ENCODE measurements at regions not wholly inside any gene's neighbourhood (a gene's known extent, or its start where the extent isn't known, plus 50 kb on each side); places are given as distances from the start of the nearest gene placed in this dataset.

GRCh38 chr2:76413436-76413835, 702.7 kb upstream of the GCFC2 start:
- H3K9me3 ChIP-seq (ENCODE audit: low read length), result no peaks in the 10 kb centered on the region
- DNase-seq, result no peak
- no peaks in the 10 kb centered on the region for H3K9me2 ChIP-seq (replicated peaks; ENCODE audit: low read length)
- H3K79me2 ChIP-seq (ENCODE audit: low read length), result no peaks in the 10 kb centered on the region
- H4K20me1 ChIP-seq (ENCODE audit: low read length), result no peaks in the 10 kb centered on the region
- H3K27me3 ChIP-seq (ENCODE audit: low read length), result no peaks in the 10 kb centered on the region
- no peak overlapping the region for H2AFZ ChIP-seq (ENCODE audit: low read length)
- no peak for TF ChIP-seq EZH2phosphoT487 (IDR thresholded peaks at IDR 0.05; ENCODE audit: borderline replicate concordance, low read length)
- no peak for TF ChIP-seq EZH2 (IDR thresholded peaks at IDR 0.05; ENCODE audit: low read length, unreplicated experiment)
- TF ChIP-seq, protein P1, sequence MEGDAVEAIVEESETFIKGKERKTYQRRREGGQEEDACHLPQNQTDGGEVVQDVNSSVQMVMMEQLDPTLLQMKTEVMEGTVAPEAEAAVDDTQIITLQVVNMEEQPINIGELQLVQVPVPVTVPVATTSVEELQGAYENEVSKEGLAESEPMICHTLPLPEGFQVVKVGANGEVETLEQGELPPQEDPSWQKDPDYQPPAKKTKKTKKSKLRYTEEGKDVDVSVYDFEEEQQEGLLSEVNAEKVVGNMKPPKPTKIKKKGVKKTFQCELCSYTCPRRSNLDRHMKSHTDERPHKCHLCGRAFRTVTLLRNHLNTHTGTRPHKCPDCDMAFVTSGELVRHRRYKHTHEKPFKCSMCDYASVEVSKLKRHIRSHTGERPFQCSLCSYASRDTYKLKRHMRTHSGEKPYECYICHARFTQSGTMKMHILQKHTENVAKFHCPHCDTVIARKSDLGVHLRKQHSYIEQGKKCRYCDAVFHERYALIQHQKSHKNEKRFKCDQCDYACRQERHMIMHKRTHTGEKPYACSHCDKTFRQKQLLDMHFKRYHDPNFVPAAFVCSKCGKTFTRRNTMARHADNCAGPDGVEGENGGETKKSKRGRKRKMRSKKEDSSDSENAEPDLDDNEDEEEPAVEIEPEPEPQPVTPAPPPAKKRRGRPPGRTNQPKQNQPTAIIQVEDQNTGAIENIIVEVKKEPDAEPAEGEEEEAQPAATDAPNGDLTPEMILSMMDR (conservative IDR thresholded peaks at IDR 0.05; ENCODE audit: low read depth, low read length), result no peak
- no peaks in the 10 kb centered on the region for H3K4me1 ChIP-seq (ENCODE audit: insufficient read depth, low read length)
- no peak overlapping the region for H3K4me3 ChIP-seq (ENCODE audit: low read length)
- no TSS peak for BruUV-seq (replicated peaks)
- ATAC-seq, result no peak
- H3K36me3 ChIP-seq (ENCODE audit: low read depth, low read length), result no peaks in the 10 kb centered on the region
- intact Hi-C loops (cut with micrococcal nuclease), result no loop called here
- ChIA-PET POLR2A (ENCODE audit: unreplicated experiment) (no interaction called here), CTCF (no interaction called here)
- H3K4me2 ChIP-seq (ENCODE audit: low read length), result no peak overlapping the region
- no peak overlapping the region for H3K9ac ChIP-seq (ENCODE audit: low read length)
- no peak overlapping the region for H3K27ac ChIP-seq (ENCODE audit: low read length)
- no peaks in the 10 kb centered on the region for H3F3A ChIP-seq (ENCODE audit: low read length, unreplicated experiment)

- no peak overlapping the region for H3K4me2 ChIP-seq (ENCODE audit: low read length)
- no peaks in the 10 kb centered on the region for H3K79me2 ChIP-seq (ENCODE audit: low read length)
- ChIA-PET POLR2A (ENCODE audit: unreplicated experiment) (no interaction called here), CTCF (no interaction called here)
- no peaks in the 10 kb centered on the region for H4K20me1 ChIP-seq (ENCODE audit: low read length)
- H2AFZ ChIP-seq (ENCODE audit: low read length), result no peak overlapping the region
- H3K9me3 ChIP-seq (ENCODE audit: low read length), result 0 out of 2 replicates have a peak, but pooled peaks cover 7% of the 10 kb centered on the region
- DNase-seq (no peak), ATAC-seq (no peak)
- no peak overlapping the region for H3K27ac ChIP-seq (ENCODE audit: low read length)
- no peak overlapping the region for H3K9ac ChIP-seq (ENCODE audit: low read length)
- intact Hi-C loops (cut with micrococcal nuclease), result no loop called here
- no peaks in the 10 kb centered on the region for H3K9me2 ChIP-seq (replicated peaks; ENCODE audit: low read length)
- TF ChIP-seq EZH2phosphoT487 (IDR thresholded peaks at IDR 0.05; ENCODE audit: borderline replicate concordance, low read length), result no peak
- TF ChIP-seq EZH2 (IDR thresholded peaks at IDR 0.05; ENCODE audit: low read length, unreplicated experiment), result no peak
- TF ChIP-seq, protein P1 (conservative IDR thresholded peaks at IDR 0.05; ENCODE audit: low read depth, low read length), result no peak
- H3K4me3 ChIP-seq (ENCODE audit: low read length), result no peak overlapping the region
- H3K36me3 ChIP-seq (ENCODE audit: low read depth, low read length), result no peaks in the 10 kb centered on the region
- no peaks in the 10 kb centered on the region for H3K4me1 ChIP-seq (ENCODE audit: insufficient read depth, low read length)
- H3K27me3 ChIP-seq (ENCODE audit: low read length), result no peaks in the 10 kb centered on the region
- H3F3A ChIP-seq (ENCODE audit: low read length, unreplicated experiment), result no peaks in the 10 kb centered on the region
- BruUV-seq (replicated peaks), result no TSS peak
Measured at GRCh38 chr2:76406134-76406855, 695.6 kb upstream of the GCFC2 start.

- Histone ChIP-seq H3K36me3 (ENCODE audit: low read depth, low read length) (no peaks in the 10 kb centered on the region), H3K4me3 (ENCODE audit: low read length) (no peak overlapping the region), H3K9ac (ENCODE audit: low read length) (no peak overlapping the region), H2AFZ (ENCODE audit: low read length) (no peak overlapping the region), H3K27ac (ENCODE audit: low read length) (no peak overlapping the region), H3K9me2 (replicated peaks; ENCODE audit: low read length) (no peaks in the 10 kb centered on the region), H3K4me1 (ENCODE audit: insufficient read depth, low read length) (no peaks in the 10 kb centered on the region), H3K4me2 (ENCODE audit: low read length) (no peak overlapping the region), H3K27me3 (ENCODE audit: low read length) (no peaks in the 10 kb centered on the region), H4K20me1 (ENCODE audit: low read length) (no peaks in the 10 kb centered on the region), H3F3A (ENCODE audit: low read length, unreplicated experiment) (no peaks in the 10 kb centered on the region), H3K79me2 (ENCODE audit: low read length) (no peaks in the 10 kb centered on the region), H3K9me3 (ENCODE audit: low read length) (0 out of 2 replicates have a peak, but pooled peaks cover 6% of the 10 kb centered on the region)
- POLR2A ChIA-PET (ENCODE audit: unreplicated experiment), result no interaction called here
- no TSS peak for BruUV-seq (replicated peaks)
- TF ChIP-seq, protein P1 (conservative IDR thresholded peaks at IDR 0.05; ENCODE audit: low read depth, low read length), result no peak
- TF ChIP-seq EZH2 (IDR thresholded peaks at IDR 0.05; ENCODE audit: low read length, unreplicated experiment) (no peak), EZH2phosphoT487 (IDR thresholded peaks at IDR 0.05; ENCODE audit: borderline replicate concordance, low read length) (no peak)
- intact Hi-C loops (cut with micrococcal nuclease), result no loop called here
- CTCF ChIA-PET, result no interaction called here
- DNase-seq, result no peak
- no peak for ATAC-seq
Measured at GRCh38 chr2:76393356-76393755, 682.6 kb upstream of the GCFC2 start.
